ENCODE measurements at regions not wholly inside any gene's neighbourhood (a gene's known extent, or its start where the extent isn't known, plus 50 kb on each side); places are given as distances from the start of the nearest gene placed in this dataset.

GRCh38 chr11:33520112-33520511 is 180.5 kb downstream of the C11orf91 start:
- peak; percentile 52 for DNase-seq

- DNase-seq: no peak
Observed at GRCh38 chr11:33515347-33515746, 185.3 kb downstream of the C11orf91 start.

GRCh38 chr11:33514079-33514925 is 186.3 kb downstream of the C11orf91 start:
- no peak for DNase-seq

DNA sequence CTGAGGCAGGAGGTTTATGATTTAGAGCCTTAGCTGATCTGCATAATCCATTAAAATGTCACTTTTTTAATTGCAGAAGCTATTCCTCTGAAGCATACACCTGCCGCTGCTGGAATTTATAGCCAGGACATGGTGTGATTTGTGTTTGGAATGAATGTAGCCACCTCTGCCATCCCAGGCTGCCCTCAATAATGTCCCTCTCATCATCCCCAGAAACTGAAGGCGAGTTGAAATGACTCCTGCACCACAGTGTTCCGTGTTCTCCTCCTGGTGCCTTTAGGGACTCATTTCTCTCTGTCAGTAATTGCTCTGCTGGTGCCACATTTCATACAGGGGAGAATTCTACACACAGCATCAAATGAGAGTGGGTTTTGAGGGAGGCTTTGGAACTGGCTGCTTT is 191.0 kb downstream of the C11orf91 start:
- no peak for DNase-seq

- peak; percentile 10 for DNase-seq
Observed at GRCh38 chr11:33507967-33508366, 192.7 kb downstream of the C11orf91 start.

DNA sequence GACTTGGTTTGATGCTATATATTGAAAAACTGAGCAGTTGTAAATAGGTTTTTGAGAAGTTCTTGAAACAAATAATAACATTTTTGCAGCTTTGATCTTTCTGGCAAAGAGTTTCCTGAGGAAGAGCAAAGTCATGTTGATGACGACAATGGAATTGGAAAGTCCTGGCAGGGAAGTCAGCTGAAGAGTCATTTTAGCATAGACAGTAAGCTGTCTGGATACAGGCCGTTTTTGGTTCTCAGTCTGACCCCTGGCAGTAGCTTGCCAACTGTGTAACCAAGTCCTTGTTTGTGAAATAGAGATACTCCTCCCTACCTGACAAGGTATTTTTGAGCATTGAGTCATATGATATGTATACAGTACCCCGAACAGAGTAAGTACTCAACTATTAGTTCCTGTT is 193.3 kb downstream of the C11orf91 start:
- no peak for DNase-seq

DNA sequence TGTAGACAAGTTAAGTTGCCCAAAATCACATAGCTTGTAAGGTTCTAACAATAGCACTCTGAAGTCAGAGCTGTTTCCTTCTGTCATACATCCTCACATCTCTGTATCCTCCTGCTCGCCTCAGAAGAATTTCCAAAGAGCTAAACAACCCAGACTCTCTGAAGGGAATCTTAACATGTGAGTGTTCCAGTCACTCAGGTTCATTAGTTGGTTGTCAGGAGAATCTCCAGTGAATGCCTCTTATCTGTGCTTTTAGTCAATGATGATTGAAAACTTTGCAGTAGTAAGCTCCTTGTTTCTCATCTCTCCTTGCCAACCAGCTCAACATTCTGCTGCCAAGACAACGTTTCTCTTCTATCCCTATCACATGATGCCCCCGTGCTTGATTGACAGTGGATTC is 195.5 kb downstream of the C11orf91 start:
- no peak for DNase-seq

DNA sequence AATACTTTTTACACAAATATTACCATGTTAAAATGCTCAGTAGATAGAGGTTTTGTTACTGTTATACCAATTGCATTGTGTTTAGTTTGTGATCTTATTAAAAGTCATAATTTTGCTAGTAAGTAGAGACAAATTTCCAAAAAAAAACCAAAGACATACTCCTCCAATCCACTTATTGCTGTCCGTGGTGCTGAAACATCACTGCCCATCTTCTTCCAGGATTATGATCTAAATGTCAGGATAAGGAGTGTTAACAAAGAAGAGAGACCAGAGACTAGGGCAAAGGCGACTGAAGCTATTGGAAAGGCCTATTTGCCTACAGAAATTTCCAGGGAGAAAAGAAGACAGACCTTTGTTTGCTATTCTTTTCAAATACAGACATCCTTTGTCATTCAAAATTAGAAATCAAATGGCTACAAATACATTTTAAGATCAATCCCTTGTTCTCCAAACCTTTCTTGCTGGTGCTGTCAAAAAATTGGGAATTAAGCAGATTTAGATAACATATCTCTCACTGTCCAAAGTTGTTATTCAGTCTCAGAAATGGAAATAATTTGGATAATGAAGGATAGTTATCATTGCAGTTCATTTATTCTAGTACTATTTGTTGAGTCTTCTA is 199.7 kb downstream of the C11orf91 start:
- peak; percentile 57 for DNase-seq

- no peak for DNase-seq
Observed at GRCh38 chr11:33500332-33500731, 200.3 kb downstream of the C11orf91 start.

GRCh38 chr11:33492596-33492995 is 208.0 kb downstream of the C11orf91 start:
- no peak for DNase-seq

- no peak for DNase-seq
Observed at GRCh38 chr11:33490842-33491370, 209.7 kb downstream of the C11orf91 start.

- no peak for DNase-seq
Observed at GRCh38 chr11:33488971-33489370, 211.7 kb downstream of the C11orf91 start.

GRCh38 chr11:33480626-33481025 is 220.0 kb downstream of the C11orf91 start:
- no peak for DNase-seq

DNA sequence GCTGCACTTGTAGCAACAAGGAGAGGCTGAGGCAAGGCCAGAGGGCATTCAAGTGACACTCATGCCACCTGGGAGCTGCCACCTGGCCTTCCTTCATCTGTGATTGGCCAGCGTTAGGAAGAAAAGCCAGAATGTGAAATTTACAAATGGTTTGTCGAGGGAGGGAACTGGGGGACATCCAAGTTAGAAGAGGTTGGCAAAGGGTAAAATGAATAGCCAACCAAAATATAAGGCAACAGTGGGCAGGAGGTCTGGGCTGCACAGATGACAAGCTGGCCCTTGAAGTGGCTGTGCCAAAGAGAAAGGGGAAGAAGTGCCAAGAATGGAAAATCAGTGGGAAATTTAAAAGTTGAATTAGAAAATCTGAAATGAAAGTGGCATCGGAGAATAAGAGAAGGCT is 221.4 kb downstream of the C11orf91 start:
- DNase-seq: no peak

DNA sequence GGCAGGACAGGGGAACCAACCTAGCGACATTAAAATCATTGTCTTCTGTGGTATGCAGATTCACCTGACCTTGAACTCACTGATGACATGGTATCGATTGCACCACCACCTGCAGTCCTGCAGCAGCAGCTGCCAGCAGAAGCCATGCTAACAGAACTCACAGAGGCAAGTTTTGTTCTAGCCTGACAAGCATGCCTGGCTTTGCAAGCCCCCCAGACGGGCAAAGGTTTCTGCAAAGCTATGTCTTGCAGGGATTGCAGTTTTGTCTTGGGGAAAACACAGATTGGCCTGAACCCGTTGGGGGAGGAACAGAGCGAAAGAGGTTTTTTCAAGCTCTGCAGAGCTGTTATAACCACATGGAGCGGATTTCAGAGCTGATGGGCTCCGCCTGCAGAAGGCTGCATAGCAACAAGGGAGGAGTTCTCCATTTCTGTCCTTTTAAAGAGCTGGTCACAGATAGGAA is 221.0 kb downstream of the HIPK3 start:
- no peak for DNase-seq

DNA sequence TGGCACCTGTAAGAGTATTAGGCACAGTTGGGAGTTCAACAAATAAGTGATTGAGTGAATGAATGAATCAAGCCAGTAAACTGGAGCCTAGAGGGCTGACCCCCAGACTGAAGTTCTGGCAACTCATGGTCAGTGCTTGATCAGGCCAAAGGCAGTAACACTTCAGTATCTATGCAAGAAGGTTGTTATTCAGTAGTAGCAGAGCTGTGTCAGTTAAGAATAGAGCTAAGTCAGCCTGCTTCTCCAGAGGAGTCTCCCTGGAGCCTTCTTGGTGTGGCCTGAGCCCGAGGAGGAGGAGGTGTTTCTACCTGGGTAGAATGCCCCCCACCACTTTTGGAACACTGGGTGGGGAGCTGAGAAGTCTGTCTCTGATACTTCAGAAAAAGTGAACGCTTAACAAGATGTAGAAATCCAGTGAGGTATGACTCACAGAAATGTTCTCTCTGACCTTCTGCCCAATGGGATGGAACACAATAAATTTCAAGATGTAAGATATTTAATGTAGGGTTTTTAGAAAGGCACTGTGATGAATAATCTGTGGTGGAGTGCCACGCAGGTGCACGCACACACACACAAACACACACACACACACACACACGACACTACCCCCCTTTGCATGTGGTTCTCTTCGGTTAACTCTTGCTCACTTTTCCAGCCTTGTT is 219.9 kb downstream of the HIPK3 start:
- DNase-seq: no peak

DNA sequence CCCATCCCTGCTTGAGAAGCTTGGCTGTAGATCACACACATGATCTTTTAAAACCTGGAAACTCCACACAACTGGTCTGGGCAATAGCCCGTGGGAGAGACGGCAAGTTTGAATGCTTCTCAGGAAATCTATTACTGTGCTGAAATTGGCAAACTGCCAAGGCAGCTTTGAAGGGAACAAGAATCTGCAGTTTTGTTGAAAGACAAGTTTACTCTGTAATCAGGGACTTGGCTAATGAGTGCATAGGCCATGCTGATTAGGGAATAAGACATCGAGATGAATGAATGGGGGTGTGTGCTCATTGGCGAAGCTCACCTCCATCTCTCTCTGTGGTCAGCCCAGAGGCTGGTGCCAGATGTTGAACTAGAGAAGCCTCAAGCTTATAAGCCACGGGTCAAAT is 218.8 kb downstream of the HIPK3 start:
- DNase-seq: peak; percentile 11

DNA sequence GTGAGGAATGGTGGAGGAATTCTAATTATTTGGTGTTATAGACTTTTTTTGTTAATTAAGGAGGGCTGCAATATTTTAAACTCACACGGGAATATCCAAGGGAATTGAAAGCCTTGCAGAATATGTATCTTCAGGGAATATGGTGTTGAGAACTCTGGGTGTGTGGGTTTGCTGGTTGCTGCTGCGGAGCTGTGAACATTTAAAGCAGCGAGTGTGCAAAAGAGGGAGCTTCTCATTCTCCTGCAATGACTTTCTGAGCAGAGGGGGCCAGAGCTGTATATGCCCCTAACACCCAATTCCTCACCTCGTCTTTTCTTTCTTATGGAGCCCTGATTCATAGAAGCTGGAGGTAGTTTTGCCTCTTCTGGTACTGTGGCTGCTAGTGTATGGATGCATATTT is 217.7 kb downstream of the HIPK3 start:
- no peak for DNase-seq

DNA sequence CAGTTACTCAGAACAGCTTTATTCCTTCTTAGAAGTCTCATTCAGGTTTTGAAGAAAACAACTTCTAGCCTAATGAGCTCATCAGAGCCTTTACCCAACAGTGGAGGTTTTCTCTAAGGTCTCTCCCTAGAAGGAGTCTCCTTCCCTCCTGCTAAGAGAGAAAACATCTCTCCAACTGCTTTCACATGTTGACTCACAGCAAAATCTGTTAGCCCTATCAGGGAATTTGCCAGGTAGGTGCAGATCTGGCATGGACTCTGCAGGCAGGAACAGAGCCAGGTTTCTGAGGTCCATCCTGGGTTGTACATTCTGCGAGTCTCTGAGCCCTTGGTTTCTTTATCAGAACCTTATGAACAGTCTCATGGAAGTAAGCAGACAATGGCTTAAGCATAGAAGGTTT is 214.4 kb downstream of the HIPK3 start:
- no peak for DNase-seq

DNA sequence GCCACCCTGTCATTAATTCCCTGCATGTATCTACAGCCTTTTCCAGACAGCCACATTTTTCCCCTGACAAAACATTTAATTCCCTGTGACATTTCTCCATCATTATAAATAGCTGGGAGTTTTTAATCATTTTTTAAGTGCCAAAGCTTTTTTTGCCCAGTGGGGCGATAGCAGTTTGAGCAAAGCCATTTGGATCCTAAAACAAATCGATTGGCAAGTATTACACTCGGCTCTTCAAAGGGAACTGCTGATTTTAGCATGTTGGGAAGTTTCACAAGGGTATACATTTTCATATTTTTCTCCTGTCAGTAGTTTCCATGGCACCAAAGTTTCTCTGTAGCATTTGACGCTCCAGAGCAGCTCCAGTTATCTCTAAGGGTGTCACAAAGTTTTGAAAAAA is 210.8 kb downstream of the HIPK3 start:
- DNase-seq: no peak

GRCh38 chr11:33463059-33463458 is 205.9 kb downstream of the HIPK3 start:
- no peak for DNase-seq

DNA sequence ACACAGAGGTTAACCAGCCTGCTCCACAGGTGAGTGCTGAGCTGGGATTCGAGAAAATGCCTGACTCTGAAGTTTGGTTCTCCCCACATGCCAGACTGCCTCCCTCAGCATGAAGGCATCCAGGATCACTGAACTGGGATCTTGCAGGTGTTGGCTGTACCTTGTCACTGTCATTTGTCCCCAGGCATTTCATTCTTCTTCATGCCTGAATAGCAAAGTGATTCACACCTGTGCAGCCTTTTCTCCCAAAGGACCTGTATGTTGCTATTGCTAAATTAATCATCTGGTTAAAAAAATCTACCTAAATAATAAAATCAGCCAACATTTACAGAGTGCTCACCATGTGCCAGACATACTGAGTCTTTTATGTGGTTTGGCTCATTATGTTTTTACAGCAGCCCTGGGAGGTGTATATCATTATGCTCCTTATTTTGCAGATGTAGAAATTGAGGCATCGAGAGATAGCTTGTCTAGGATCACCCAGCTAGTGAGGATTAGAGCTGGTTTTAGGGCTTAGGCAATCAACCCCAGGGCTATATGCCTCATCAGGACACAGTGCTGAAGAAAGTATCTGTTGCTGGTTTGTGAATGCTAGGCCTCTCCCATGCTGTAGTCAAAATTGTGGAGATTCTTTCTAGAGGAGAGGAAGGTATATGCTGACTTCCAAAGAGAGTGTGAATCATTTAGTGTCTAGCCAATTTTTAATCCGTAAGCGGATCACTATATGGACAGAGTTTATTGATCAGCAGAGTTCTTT is 204.4 kb downstream of the HIPK3 start:
- no peak for DNase-seq

GRCh38 chr11:33457948-33458347 is 200.8 kb downstream of the HIPK3 start:
- DNase-seq: no peak

Measured in hematopoietic multipotent progenitor cell treated with erythropoietin and hydrocortisone succinate and interleukin-3 and kit ligand, for 4 days (in vitro differentiated cells).